K562 (cell line): ENCODE measurements at regions not wholly inside any gene's neighbourhood (a gene's known extent, or its start where the extent isn't known, plus 50 kb on each side); places are given as distances from the start of the nearest gene placed in this dataset.

ENCODE experiments used
- ARID1B ChIP-seq: fragments of 450-650 bp; IDR thresholded peaks from 2 replicates; pipeline ENCODE4 v1.6.1; 2016; ENCODE audit warnings: antibody characterized with exemption, mild to moderate bottlenecking, inconsistent platforms
- ATF4 ChIP-seq: fragments of 450-650 bp; formaldehyde crosslinking; IDR thresholded peaks from 2 replicates; pipeline ENCODE4 v1.4.0; 2022; ENCODE audit warnings: mild to moderate bottlenecking, moderate library complexity
- CBFA2T3 ChIP-seq: fragments of 450-650 bp; IDR thresholded peaks from 2 replicates; pipeline ENCODE4 v1.6.1; 2017
- E2F8 ChIP-seq: fragments of 450-650 bp; IDR thresholded peaks from 2 replicates; pipeline ENCODE4 v1.7.1; 2018; ENCODE audit warnings: mild to moderate bottlenecking, low read depth; ENCODE audit not compliant: partially characterized antibody
- EP300 ChIP-seq: IDR thresholded peaks from 2 replicates; pipeline ENCODE4 v1.6.1; 2012; ENCODE audit warnings: low read length, improper control_type of control experiment
- FIP1L1 ChIP-seq: fragments of 200-400 bp; formaldehyde crosslinking; IDR thresholded peaks from 2 replicates; pipeline ENCODE4 v1.6.1; 2018; ENCODE audit warnings: mild to moderate bottlenecking, low read depth, low read length; ENCODE audit not compliant: poor library complexity, severe bottlenecking
- GATA2 ChIP-seq: sonication (generic); formaldehyde crosslinking; IDR thresholded peaks from 2 replicates; pipeline ENCODE4 v1.4.0; 2020; ENCODE audit warnings: mild to moderate bottlenecking, missing genetic modification reagents
- HES1 ChIP-seq: fragments of 450-650 bp; IDR thresholded peaks from 2 replicates; pipeline ENCODE4 v1.6.1; 2016; ENCODE audit warnings: low read depth, mild to moderate bottlenecking, moderate library complexity
- MAFG ChIP-seq: fragments of 450-650 bp; conservative IDR thresholded peaks from 2 replicates; pipeline ENCODE4 v1.6.1; 2016; ENCODE audit warnings: missing genetic modification characterization, missing compliant biosample characterization
- MCM7 ChIP-seq, 2 experiments: fragments of 450-650 bp; IDR thresholded peaks; 2 replicates each; pipeline ENCODE4 v1.6.1; 2016 to 2018
- MEIS2 ChIP-seq: fragments of 450-650 bp; IDR thresholded peaks from 2 replicates; pipeline ENCODE4 v1.6.1; 2014; ENCODE audit warnings: mild to moderate bottlenecking; ENCODE audit not compliant: partially characterized antibody
- NFYB ChIP-seq: IDR thresholded peaks from 2 replicates; pipeline ENCODE4 v1.6.1; 2011; ENCODE audit warnings: mild to moderate bottlenecking, moderate library complexity; ENCODE audit not compliant: insufficient read length; ENCODE audit errors: extremely low read depth
- NR2C1 ChIP-seq, 2 experiments: fragments of 450-650 bp; IDR thresholded peaks; 2 replicates each; pipeline ENCODE4 v1.6.1; 2017; ENCODE audit warnings: mild to moderate bottlenecking in 2 of 2, antibody characterized with exemption in 1 of 2, inconsistent platforms in 1 of 2, missing compliant biosample characterization in 1 of 2, missing genetic modification characterization in 1 of 2
- NR2F6 ChIP-seq: fragments of 450-650 bp; formaldehyde crosslinking; IDR thresholded peaks from 2 replicates; pipeline ENCODE4 v1.4.0; 2020; ENCODE audit warnings: mild to moderate bottlenecking
- POLR3A ChIP-seq: IDR thresholded peaks from 2 replicates; pipeline ENCODE4 v1.6.1; 2011; ENCODE audit warnings: borderline replicate concordance, mild to moderate bottlenecking, moderate library complexity; ENCODE audit not compliant: insufficient read length, insufficient read depth; ENCODE audit errors: extremely low read depth
- PPARD ChIP-seq: fragments of 250-450 bp; sonication (Bioruptor Pico); IDR thresholded peaks from 2 replicates; pipeline ENCODE4 v1.8.0; 2022; ENCODE audit warnings: inconsistent platforms, mild to moderate bottlenecking, moderate library complexity
- TRIM28 ChIP-seq: fragments of 450-650 bp; IDR thresholded peaks from 2 replicates; pipeline ENCODE4 v1.6.1; 2017
- ZBTB2 ChIP-seq: fragments of 450-650 bp; IDR thresholded peaks from 2 replicates; pipeline ENCODE4 v1.6.1; 2016; ENCODE audit warnings: antibody characterized with exemption
- ZNF444 ChIP-seq: fragments of 250-450 bp; sonication (Bioruptor Pico); IDR thresholded peaks from 2 replicates; pipeline ENCODE4 v1.4.0; 2020; ENCODE audit warnings: mild to moderate bottlenecking, moderate library complexity
- ZNF561 ChIP-seq: fragments of 450-650 bp; formaldehyde crosslinking; conservative IDR thresholded peaks from 2 replicates; pipeline ENCODE4 v1.4.0; 2020; ENCODE audit warnings: mild to moderate bottlenecking, moderate library complexity
- ZNF589 ChIP-seq: fragments of 200-800 bp; sonication (Bioruptor generic); IDR thresholded peaks from 2 replicates; pipeline ENCODE4 v1.6.1; 2016; ENCODE audit warnings: low read depth, missing genetic modification characterization, missing compliant biosample characterization
- ZNF717 ChIP-seq: fragments of 250-450 bp; sonication (Bioruptor Pico); IDR thresholded peaks from 2 replicates; pipeline ENCODE4 v1.5.0; 2021
- ZNF764 ChIP-seq: fragments of 250-450 bp; sonication (Bioruptor Pico); IDR thresholded peaks from 2 replicates; pipeline ENCODE4 v1.4.0; 2020; ENCODE audit warnings: low read depth, mild to moderate bottlenecking, moderate library complexity
- ZNF79 ChIP-seq: fragments of 250-450 bp; sonication (Bioruptor Pico); IDR thresholded peaks from 2 replicates; pipeline ENCODE4 v1.4.0; 2020; ENCODE audit warnings: low read depth, mild to moderate bottlenecking, moderate library complexity

- 0 out of 2 replicates have a peak, but pooled peaks have one; percentile 26 for TF ChIP-seq ZNF444 (CRISPR knock-in tag)
- TF ChIP-seq ZNF589 (CRISPR knock-in tag) = peak; percentile 91
- TF ChIP-seq ATF4 (CRISPR knock-in tag) = peak; percentile 44; the same call in 1 of the 2 replicates
- no peak for TF ChIP-seq ZNF717 (CRISPR knock-in tag)
- no peak for TF ChIP-seq NFYB
- no peak for TF ChIP-seq NR2F6
- TF ChIP-seq ZNF561 = no peak
- TF ChIP-seq MCM7 (IDR thresholded peaks at IDR 0.05) = no peak
- no peak for TF ChIP-seq ZNF764
- peak; percentile 62; the same call in 1 of the 2 replicates for TF ChIP-seq ZBTB2
- TF ChIP-seq EP300 = peak; percentile 78
- peak; percentile 78 for TF ChIP-seq CBFA2T3
- TF ChIP-seq MAFG (tag) = peak; percentile 95
- TF ChIP-seq E2F8 = peak; percentile 58
- no peak for TF ChIP-seq POLR3A
- TF ChIP-seq PPARD (CRISPR knock-in tag) = no peak
- TF ChIP-seq TRIM28 = peak; percentile 1; the same call in 1 of the 2 replicates
- peak; percentile 61; the same call in 1 of the 2 replicates for TF ChIP-seq HES1
- TF ChIP-seq ARID1B = peak; percentile 85
- TF ChIP-seq FIP1L1 = peak; percentile 17
- TF ChIP-seq ZNF79 (CRISPR knock-in tag) = 0 out of 2 replicates have a peak, but pooled peaks have one; percentile 36
- no peak for TF ChIP-seq NR2C1 (IDR thresholded peaks at IDR 0.05)
- TF ChIP-seq NR2C1 (tag; IDR thresholded peaks at IDR 0.05) = peak; percentile 65
- TF ChIP-seq GATA2 (CRISPR knock-in tag) = peak; percentile 80
- TF ChIP-seq MEIS2 = peak; percentile 48
Measured at GRCh38 chr16:85334718-85335583, 222.7 kb upstream of the CIBAR2 start (continued).
